Esophagus muscularis mucosa (tissue), 4 donors: ENCODE measurements at regions not wholly inside any gene's neighbourhood (a gene's known extent, or its start where the extent isn't known, plus 50 kb on each side); places are given as distances from the start of the nearest gene placed in this dataset.

ENCODE experiments used
- DNase-seq: peaks from one replicate; pipeline ENCODE4 v3.0.0-alpha.2; 2017; ENCODE audit errors: extremely low spot score
- H3K27ac ChIP-seq, 4 donors: fragments of 200-600 bp; sonication (generic); replicated peaks in 1 of 4; 1 replicate in 3 of 4; 2 replicates in 1 of 4; pipeline ENCODE4 v1.5.1; 2016 to 2019; ENCODE audit warnings: mild to moderate bottlenecking in 1 of 4
- H3K27me3 ChIP-seq, 4 donors: fragments of 200-600 bp; sonication (generic); one replicate each; pipeline versions ENCODE4 v1.5.1 to v1.6.0; 2016 to 2019
- H3K36me3 ChIP-seq, 4 donors: fragments of 200-600 bp; sonication (generic); one replicate each; pipeline ENCODE4 v1.5.1; 2016 to 2019
- H3K4me1 ChIP-seq, 4 donors: fragments of 200-600 bp; sonication (generic); one replicate each; pipeline ENCODE4 v1.5.1; 2016 to 2019
- H3K4me3 ChIP-seq, 4 donors: fragments of 200-600 bp; sonication (generic); 1 replicate in 2 of 4; 2 replicates in 2 of 4; pipeline ENCODE4 v1.5.1; 2016 to 2019; ENCODE audit warnings: mild to moderate bottlenecking in 4 of 4, moderate library complexity in 1 of 4
- H3K9me3 ChIP-seq, 4 donors: fragments of 200-600 bp; sonication (generic); 1 replicate in 3 of 4; 2 replicates in 1 of 4; pipeline ENCODE4 v1.5.1; 2016 to 2019
- CTCF ChIP-seq, 3 experiments: fragments of 200-600 bp in 2 of 3; fragments of 450-650 bp in 1 of 3; sonication (generic) in 2 of 3; IDR thresholded peaks; one replicate each; pipeline ENCODE4 v1.5.1; 2017 to 2019; ENCODE audit warnings: antibody characterized with exemption in 3 of 3, mild to moderate bottlenecking in 2 of 3, moderate library complexity in 1 of 3
- EP300 ChIP-seq: sonication (generic); formaldehyde crosslinking; IDR thresholded peaks from one replicate; pipeline ENCODE4 v1.6.1; 2017; ENCODE audit warnings: antibody characterized with exemption
- POLR2A ChIP-seq: fragments of 450-650 bp; IDR thresholded peaks from one replicate; pipeline ENCODE4 v1.6.1; 2017; ENCODE audit warnings: antibody characterized with exemption, moderate library complexity, mild to moderate bottlenecking, low read depth
- POLR2AphosphoS5 ChIP-seq, 2 donors: sonication (generic); formaldehyde crosslinking; IDR thresholded peaks; one replicate each; pipeline ENCODE4 v1.6.1; 2017; ENCODE audit warnings: antibody characterized with exemption in 2 of 2
- WGBS: methylation state at CpG from one replicate; pipeline ENCODE4 v1.1.5; 2018; 5-methylcytosine and 5-hydroxymethylcytosine counted together
- intact Hi-C: fragments of 100-400 bp; cut with DNase I; formaldehyde crosslinking; loops from one replicate; pipeline ENCODE4 v1.15.1; 2023

GRCh38 chr1:227437495-227438008, 119.3 kb upstream of the CDC42BPA start:
- Histone ChIP-seq H3K4me1 (peaks cover 12 to 21% (median 16%) of the 10 kb centered on the region in 4 donors), H3K27ac (peak overlapping the region in 1 of 4 donors; percentile 21), H3K4me3 (peak overlapping the region; percentile 32 to 52 (median 47)), H3K27me3 (no peaks in the 10 kb centered on the region), H3K36me3 (no peaks in the 10 kb centered on the region), H3K9me3 (no peaks in the 10 kb centered on the region)
- 4% methylated on average over 7 of the region's 7 CpGs for WGBS
- TF ChIP-seq POLR2A (no peak), CTCF (IDR thresholded peaks at IDR 0.05) (peak; percentile 46 to 58 (median 52))
- intact Hi-C loops, result loop anchor here (5.0 to 10.0 kb wide), 3 partner anchors 123 to 310 kb away; partner anchors contain the start of gene CDC42BPA
- no peak for DNase-seq

- intact Hi-C loops, result loop anchor here (5.0 to 10.0 kb wide), 3 partner anchors 120 to 308 kb away; partner anchors contain the start of gene CDC42BPA
- 85% methylated on average over 3 of the region's 3 CpGs for WGBS
- H3K9me3 ChIP-seq, result no peaks in the 10 kb centered on the region
- H3K36me3 ChIP-seq, result no peaks in the 10 kb centered on the region
- H3K4me3 ChIP-seq, result no peak overlapping the region
- no peak overlapping the region for H3K27ac ChIP-seq
- peaks cover 7 to 31% (median 27%) of the 10 kb centered on the region in 4 donors for H3K4me1 ChIP-seq
- no peak for TF ChIP-seq CTCF (IDR thresholded peaks at IDR 0.05)
- no peak for TF ChIP-seq EP300
- TF ChIP-seq POLR2A, result no peak
- TF ChIP-seq POLR2AphosphoS5 (IDR thresholded peaks at IDR 0.05), result no peak
- DNase-seq, result no peak
- no peaks in the 10 kb centered on the region for H3K27me3 ChIP-seq
Observed at GRCh38 chr1:227434808-227435444, 116.6 kb upstream of the CDC42BPA start.

- DNase-seq, result no peak
Observed at GRCh38 chr1:227433663-227434341, 115.5 kb upstream of the CDC42BPA start.

GRCh38 chr1:227432981-227433380, 114.7 kb upstream of the CDC42BPA start:
- TF ChIP-seq POLR2A (no peak), EP300 (no peak), POLR2AphosphoS5 (IDR thresholded peaks at IDR 0.05) (no peak), CTCF (IDR thresholded peaks at IDR 0.05) (no peak)
- Histone ChIP-seq H3K4me1 (peaks cover 21 to 46% (median 40%) of the 10 kb centered on the region in 4 donors), H3K27ac (no peak overlapping the region), H3K27me3 (no peaks in the 10 kb centered on the region), H3K4me3 (no peak overlapping the region), H3K9me3 (no peaks in the 10 kb centered on the region), H3K36me3 (no peaks in the 10 kb centered on the region)
- intact Hi-C loops, result loop anchor here (10.0 kb wide), 1 partner anchor 118 kb away; the partner anchor contains the start of gene CDC42BPA
- DNase-seq, result no peak
- 93% methylated on average over 3 of the region's 3 CpGs for WGBS

More at GRCh38 chr1:227433663-227434341, 115.5 kb upstream of the CDC42BPA start:
- Histone ChIP-seq H3K36me3 (no peaks in the 10 kb centered on the region), H3K4me3 (no peak overlapping the region), H3K9me3 (no peaks in the 10 kb centered on the region), H3K27ac (no peak overlapping the region), H3K4me1 (peaks cover 16 to 41% (median 32%) of the 10 kb centered on the region in 4 donors), H3K27me3 (no peaks in the 10 kb centered on the region)
- intact Hi-C loops, result loop anchor here (10.0 kb wide), 1 partner anchor 119 kb away; the partner anchor contains the start of gene CDC42BPA
- TF ChIP-seq POLR2AphosphoS5 (IDR thresholded peaks at IDR 0.05) (no peak), POLR2A (no peak), CTCF (IDR thresholded peaks at IDR 0.05) (no peak), EP300 (no peak)
- WGBS, result 91% methylated on average over 8 of the region's 8 CpGs
